ENCODE measurements at regions not wholly inside any gene's neighbourhood (a gene's known extent, or its start where the extent isn't known, plus 50 kb on each side); places are given as distances from the start of the nearest gene placed in this dataset.

DNA sequence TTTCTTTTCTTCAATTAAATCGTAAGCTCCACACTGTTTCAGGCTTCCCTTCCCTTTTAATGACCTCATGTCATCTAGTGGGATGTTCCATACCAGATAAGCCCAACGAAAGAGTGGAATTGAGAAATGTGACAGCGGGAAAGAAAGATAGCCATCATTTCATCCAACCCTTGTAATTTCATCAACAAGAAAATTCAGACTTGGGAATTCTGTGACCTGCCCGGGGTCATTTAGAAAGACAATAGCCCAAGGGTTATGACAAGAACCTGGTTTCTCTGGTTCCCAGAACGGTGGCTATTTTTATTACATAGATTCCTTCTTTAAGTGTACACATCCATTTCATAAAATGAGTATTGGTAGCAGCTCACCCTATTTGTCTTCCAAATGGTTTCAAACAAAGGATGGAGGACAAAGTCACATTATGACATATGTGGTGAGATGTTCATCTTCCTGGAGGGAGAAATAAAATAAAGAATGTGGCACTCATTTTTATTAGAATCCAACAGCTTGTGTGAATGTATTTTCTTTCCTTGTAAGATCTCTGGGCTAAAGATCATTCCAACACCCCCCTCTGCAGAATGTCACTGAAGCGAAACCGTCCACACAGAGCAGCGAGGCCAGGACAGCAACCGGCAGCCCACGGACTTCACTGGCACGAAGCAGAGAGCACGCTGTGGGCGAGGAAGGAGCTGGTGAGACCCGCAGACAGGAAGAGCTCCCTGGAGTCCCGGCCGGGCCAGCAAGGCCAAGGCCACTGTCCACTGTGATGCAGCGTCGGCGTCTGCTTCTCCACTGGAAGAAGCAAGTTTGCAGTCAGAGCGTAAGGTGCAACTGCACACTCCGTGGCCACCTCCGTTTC, 199.9 kb downstream of the KLF6 start:
- Histone ChIP-seq H3K36me3 (ENCODE audit: insufficient read depth, low read length) (no peaks in the 10 kb centered on the region), H3K9me3 (ENCODE audit: low read length) (no peaks in the 10 kb centered on the region), H3K9ac (ENCODE audit: low read length) (no peak overlapping the region), H3K27me3 (ENCODE audit: insufficient read depth, low read length) (no peaks in the 10 kb centered on the region), H3F3A (ENCODE audit: insufficient read depth, low read length) (no peaks in the 10 kb centered on the region), H3K79me2 (ENCODE audit: insufficient read depth, low read length) (no peaks in the 10 kb centered on the region), H3K4me2 (ENCODE audit: low read length) (no peak overlapping the region), H3K4me1 (ENCODE audit: insufficient read depth, low read length, severe bottlenecking) (no peaks in the 10 kb centered on the region), H3K4me3 (ENCODE audit: low read depth, low read length, poor library complexity, severe bottlenecking) (no peak overlapping the region), H3K9me2 (ENCODE audit: low read depth, low read length) (no peaks in the 10 kb centered on the region), H3K27ac (ENCODE audit: low read depth, low read length, poor library complexity, severe bottlenecking) (no peak overlapping the region), H2AFZ (ENCODE audit: low read length) (no peak overlapping the region), H4K20me1 (ENCODE audit: insufficient read depth, low read length) (no peaks in the 10 kb centered on the region)
- TF ChIP-seq EZH2 (IDR thresholded peaks at IDR 0.05; ENCODE audit: borderline replicate concordance, low read length) = no peak
- TF ChIP-seq CTCF (IDR thresholded peaks at IDR 0.05; ENCODE audit: low read length) = no peak

DNA sequence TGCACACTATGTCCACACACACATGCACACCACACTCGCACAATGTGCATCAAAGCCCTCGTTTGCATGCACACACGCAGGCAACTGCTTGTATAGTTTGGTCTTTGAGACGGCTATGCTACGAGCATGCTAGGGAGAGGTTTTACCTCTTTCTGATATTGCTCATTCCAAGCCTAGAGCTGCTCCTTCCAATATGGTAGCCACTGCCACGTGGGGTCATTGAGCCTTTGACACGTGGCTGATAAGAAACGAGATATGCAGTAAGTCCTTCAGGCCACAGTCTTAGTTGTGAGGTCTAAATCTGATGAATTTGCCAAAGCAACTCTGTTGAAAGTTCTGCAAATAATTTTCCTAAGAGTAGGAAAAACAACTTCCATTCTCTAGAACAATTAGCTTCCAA, 204.4 kb downstream of the KLF6 start:
- H3K4me2 ChIP-seq (ENCODE audit: low read length) = no peak overlapping the region

DNA sequence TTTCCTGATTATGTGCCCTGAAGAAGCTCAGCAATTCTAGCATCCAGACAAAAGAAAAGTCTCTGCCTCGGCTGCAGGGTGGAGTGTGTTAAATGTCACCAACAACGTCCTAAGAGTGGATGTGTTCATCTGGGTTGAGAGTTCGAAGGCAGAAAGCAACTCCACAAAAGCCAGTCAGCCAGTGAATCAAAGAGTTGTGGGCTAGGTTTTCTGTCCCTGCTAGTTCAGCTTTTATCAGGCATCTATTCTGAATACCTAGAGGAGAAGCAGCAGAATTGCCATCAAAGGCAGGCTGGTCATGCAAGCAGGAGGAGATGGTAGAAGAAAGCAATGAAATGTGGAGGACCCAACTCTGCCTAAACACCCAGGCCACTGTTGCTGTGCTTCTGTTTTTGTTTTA, 205.2 kb downstream of the KLF6 start:
- no peak overlapping the region for H3K4me2 ChIP-seq (ENCODE audit: low read length)
- TF ChIP-seq EZH2 (IDR thresholded peaks at IDR 0.05; ENCODE audit: borderline replicate concordance, low read length) (no peak), CTCF (IDR thresholded peaks at IDR 0.05; ENCODE audit: low read length) (no peak)

More for the DNA sequence above, 204.4 kb downstream of the KLF6 start:
- Histone ChIP-seq H4K20me1 (ENCODE audit: insufficient read depth, low read length) (no peaks in the 10 kb centered on the region), H3K9me3 (ENCODE audit: low read length) (no peaks in the 10 kb centered on the region), H2AFZ (ENCODE audit: low read length) (no peak overlapping the region), H3K4me1 (ENCODE audit: insufficient read depth, low read length, severe bottlenecking) (no peaks in the 10 kb centered on the region), H3K9me2 (ENCODE audit: low read depth, low read length) (no peaks in the 10 kb centered on the region), H3K27ac (ENCODE audit: low read depth, low read length, poor library complexity, severe bottlenecking) (no peak overlapping the region), H3F3A (ENCODE audit: insufficient read depth, low read length) (no peaks in the 10 kb centered on the region), H3K4me3 (ENCODE audit: low read depth, low read length, poor library complexity, severe bottlenecking) (no peak overlapping the region), H3K9ac (ENCODE audit: low read length) (no peak overlapping the region), H3K36me3 (ENCODE audit: insufficient read depth, low read length) (no peaks in the 10 kb centered on the region), H3K79me2 (ENCODE audit: insufficient read depth, low read length) (no peaks in the 10 kb centered on the region), H3K27me3 (ENCODE audit: insufficient read depth, low read length) (no peaks in the 10 kb centered on the region)
- no peak for TF ChIP-seq EZH2 (IDR thresholded peaks at IDR 0.05; ENCODE audit: borderline replicate concordance, low read length)
- TF ChIP-seq CTCF (IDR thresholded peaks at IDR 0.05; ENCODE audit: low read length) = no peak

More for the DNA sequence above, 205.2 kb downstream of the KLF6 start:
- no peak overlapping the region for H3K9ac ChIP-seq (ENCODE audit: low read length)
- no peaks in the 10 kb centered on the region for H4K20me1 ChIP-seq (ENCODE audit: insufficient read depth, low read length)
- H3K79me2 ChIP-seq (ENCODE audit: insufficient read depth, low read length) = no peaks in the 10 kb centered on the region
- no peaks in the 10 kb centered on the region for H3K9me2 ChIP-seq (ENCODE audit: low read depth, low read length)
- H3K4me3 ChIP-seq (ENCODE audit: low read depth, low read length, poor library complexity, severe bottlenecking) = no peak overlapping the region
- no peak overlapping the region for H2AFZ ChIP-seq (ENCODE audit: low read length)
- no peaks in the 10 kb centered on the region for H3K36me3 ChIP-seq (ENCODE audit: insufficient read depth, low read length)
- H3K27ac ChIP-seq (ENCODE audit: low read depth, low read length, poor library complexity, severe bottlenecking) = no peak overlapping the region
- no peaks in the 10 kb centered on the region for H3K27me3 ChIP-seq (ENCODE audit: insufficient read depth, low read length)
- H3K9me3 ChIP-seq (ENCODE audit: low read length) = no peaks in the 10 kb centered on the region
- H3K4me1 ChIP-seq (ENCODE audit: insufficient read depth, low read length, severe bottlenecking) = no peaks in the 10 kb centered on the region
- no peaks in the 10 kb centered on the region for H3F3A ChIP-seq (ENCODE audit: insufficient read depth, low read length)
